HuH-7 (cell line): ENCODE measurements at regions not wholly inside any gene's neighbourhood (a gene's known extent, or its start where the extent isn't known, plus 50 kb on each side); places are given as distances from the start of the nearest gene placed in this dataset.

ENCODE experiments used
- DNase-seq: peaks from one replicate; pipeline ENCODE4 v3.0.0; 2011; ENCODE audit warnings: low spot score

DNA sequence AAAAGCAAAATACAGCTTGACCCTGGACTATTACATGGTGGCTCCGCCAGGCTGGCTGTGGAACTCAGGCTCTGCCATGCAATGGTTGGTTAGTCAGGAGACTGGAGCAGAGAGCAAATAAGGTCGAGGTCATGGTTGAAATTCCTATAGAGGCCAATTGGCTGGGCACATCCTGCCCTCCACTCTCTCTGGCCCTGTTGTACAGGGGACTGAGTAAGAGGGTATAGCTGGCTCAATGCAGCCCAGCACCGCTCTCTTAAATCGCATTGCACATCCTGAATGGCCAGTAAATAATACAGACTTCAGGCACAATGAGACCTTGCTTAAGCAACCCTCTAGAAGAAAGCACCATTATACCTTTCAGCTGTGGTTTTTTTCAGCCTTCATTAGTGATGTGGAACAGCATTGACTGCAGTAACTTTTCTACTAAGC is 59.3 kb upstream of the PPP2R5A start:
- no peak for DNase-seq

DNA sequence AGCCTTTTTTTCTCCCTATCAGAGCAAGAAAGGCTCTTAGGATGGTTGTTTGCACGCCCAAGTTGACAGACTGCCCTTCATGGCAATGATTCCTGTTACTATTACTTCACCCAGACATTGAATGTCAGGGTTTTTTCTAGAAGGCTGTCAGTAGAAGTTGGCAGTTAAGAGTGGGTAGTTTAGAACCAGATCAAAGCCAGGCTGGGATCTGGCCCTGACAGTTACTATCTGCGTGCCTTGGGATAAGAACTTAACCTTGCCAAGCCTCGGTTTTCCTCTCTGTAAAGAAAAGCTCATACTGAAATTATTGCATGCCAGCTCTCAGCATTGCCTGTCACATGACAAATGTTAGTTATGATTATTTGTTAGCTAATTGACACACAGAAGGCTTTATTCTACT is 58.7 kb upstream of the PPP2R5A start:
- no peak for DNase-seq

DNA sequence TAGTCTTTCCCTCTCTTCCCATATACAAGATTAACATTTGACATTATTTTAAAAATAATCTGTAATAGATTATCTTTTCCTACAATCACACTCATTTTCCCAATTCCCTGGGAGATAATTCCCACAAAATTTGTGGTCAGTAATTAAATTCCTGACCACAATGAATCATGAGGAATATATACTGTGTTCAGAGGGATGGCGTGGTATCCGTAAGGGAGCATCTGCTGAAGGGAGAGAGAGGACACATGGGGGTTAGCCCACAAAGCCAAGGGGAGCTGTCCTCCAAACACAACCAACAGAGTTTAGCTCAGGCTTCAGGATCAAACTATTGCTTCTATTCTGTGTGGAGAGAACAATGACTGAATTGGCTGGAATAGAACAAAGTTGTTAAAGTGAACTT is 57.1 kb upstream of the PPP2R5A start:
- no peak for DNase-seq

DNA sequence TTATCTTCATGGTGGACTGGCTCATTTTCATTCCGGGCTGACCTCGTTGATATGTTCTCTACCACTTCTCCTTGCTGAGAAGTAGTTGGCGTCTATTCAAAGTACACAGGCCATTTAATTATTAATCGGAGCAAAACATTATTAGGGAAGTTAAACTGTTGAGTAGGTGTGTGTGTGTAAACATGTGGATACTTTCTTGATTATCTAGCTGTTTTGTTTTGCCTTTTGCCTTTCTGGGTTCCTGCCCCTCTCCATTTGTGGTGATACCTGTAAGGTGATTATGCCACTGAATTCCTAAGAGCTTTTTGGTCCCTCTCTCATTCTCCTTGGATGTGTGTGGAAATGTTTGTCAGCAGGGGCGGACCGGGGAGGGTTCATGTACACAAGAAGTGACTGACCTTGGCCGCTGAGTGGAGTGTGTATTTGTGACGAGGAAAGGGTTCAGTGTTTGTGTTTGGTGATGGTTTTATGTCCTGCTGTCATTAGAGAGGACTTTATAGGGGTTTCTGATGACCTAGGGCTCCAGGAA is 56.6 kb upstream of the PPP2R5A start:
- DNase-seq = peak; percentile 46

DNA sequence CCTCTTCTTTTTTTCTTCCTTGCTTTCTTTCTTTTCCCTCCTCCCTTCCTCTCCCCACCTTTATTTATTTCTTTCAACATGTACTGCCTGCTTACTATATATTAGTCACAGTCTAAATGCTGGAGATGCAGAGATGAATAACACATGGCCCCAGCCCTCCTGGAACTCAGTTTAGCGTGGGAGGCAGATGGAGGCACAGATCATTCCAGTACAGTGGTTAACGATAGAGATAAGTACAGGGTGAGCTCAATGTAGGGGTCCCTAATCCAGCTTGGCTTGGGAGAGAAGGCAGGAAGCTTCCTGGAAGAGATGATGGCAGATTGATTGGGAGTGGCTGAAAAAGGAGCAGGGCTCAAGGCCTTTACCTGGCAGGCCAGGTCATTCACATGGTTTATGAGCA is 55.6 kb upstream of the PPP2R5A start:
- no peak for DNase-seq

DNA sequence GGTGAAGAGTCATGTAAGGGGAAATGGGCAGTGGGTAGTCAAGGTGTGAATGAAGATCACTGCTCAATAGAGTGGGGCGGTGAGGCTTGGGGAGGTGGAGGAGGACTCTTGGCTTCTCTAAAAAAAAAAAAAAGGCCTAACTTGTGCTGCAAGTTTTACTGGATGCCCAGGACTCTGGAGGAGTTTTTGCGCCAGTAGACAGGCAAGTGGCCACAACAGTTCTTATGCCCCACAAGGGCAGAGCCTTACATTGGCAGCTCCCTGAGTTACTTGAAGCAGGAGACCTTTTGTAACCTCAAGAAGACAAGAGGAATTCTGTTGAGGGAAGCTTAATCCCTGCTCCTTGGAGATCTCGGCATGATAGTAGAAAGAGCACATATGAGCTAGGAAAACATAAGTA is 54.9 kb upstream of the PPP2R5A start:
- DNase-seq = no peak

DNA sequence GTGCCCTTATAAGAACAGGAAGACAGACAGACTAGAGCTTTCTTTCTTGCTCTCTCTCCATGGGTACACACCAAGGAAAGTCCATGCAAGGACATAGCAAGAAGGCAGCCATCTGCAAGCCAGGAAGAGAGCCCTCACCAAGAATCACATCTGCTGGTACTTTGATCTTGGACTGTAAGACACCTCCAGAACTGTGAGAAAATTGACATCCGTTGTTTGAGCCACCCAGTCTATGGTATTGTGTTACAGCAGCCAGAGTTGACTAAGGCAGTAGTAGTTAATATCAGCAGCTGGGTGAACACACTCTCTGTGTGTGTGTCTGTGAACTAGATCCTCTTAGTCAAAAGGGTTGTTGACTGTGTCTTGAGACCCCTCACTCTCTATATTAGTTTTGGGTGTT is 53.8 kb upstream of the PPP2R5A start:
- DNase-seq = no peak

DNA sequence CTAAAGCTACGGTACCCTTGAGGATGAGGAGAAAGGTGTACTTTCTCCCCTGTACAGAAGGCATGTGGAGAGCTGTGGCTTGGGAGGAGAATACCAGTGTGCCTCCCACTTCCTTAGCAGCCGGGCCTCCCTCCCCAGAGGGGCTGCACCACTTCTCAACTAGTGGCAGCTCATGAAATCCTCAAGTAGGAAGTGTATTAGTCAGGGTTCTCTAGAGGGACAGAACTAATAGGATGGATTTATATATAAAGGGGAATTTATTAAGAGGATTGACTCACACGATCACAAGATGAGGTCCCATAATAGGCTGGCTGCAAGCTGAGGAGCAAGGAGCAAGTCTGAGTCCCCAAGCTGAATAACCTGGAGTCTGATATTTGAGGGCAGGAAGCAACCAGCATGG is 53.1 kb upstream of the PPP2R5A start:
- DNase-seq = no peak

DNA sequence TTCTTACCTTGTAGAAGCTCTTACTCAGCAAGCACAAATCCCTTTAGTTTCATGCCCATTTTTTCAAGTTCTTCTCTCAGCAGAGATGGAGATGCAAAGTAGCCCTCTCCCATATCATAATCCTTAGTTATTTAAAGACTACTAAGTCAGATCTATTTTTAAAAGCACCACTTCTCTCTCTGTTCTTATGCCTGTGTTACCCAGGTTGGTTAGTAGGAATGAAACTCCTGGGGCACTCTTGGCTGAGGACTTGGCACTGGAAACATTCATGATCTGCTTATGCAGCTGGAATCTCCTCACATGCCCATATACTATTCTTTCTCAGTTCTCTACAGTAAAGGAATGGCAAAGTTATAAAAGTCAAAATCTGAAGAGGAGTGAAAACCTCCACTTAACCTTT is 51.9 kb upstream of the PPP2R5A start:
- DNase-seq = no peak

DNA sequence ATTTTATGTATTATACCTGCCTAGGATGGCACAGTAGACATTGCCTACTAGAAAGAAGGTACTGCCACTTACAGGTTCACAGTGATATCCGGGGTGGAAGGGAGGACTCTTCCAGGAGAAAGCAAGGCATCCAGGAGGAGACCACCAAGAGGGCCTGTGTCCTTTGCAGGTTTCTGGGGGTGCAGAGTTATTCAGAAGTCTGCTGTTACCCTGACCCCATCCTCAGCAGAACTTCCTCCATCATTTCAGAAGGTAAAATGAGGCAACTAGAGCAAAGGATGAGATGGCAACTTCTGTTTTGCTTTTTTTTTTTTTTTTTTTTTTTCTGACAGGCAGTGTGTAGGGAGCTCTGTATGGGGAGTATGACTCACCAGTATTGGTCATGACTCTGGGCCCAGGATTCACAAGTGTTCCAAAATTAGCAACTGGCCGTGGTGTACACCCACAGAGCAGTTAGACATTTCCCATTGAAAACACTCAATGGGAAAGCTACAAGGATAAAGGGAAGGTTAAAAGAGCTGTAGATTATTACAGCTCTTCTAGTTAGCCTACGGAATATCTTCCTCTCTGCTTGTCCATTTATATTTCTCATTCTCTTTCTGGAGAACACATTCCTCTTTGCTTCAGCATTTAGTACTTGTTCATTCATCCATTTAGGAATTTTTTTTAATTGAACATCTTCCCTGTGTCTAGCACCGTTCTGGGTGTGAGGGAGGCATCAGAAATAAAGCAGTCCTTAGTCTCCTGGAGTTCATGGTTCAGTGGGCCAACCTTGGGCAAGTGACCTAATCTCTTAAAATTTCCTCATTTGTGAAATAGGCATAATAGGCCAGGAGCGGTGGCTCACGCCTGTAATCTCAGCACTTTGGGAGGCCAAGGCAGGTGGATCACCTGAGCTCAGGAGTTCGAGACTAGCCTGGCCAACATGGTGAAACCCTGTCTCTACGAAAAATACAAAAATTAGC is 50.5 kb upstream of the PPP2R5A start:
- DNase-seq = no peak
